ENCODE measurements at regions not wholly inside any gene's neighbourhood (a gene's known extent, or its start where the extent isn't known, plus 50 kb on each side); places are given as distances from the start of the nearest gene placed in this dataset.

DNA sequence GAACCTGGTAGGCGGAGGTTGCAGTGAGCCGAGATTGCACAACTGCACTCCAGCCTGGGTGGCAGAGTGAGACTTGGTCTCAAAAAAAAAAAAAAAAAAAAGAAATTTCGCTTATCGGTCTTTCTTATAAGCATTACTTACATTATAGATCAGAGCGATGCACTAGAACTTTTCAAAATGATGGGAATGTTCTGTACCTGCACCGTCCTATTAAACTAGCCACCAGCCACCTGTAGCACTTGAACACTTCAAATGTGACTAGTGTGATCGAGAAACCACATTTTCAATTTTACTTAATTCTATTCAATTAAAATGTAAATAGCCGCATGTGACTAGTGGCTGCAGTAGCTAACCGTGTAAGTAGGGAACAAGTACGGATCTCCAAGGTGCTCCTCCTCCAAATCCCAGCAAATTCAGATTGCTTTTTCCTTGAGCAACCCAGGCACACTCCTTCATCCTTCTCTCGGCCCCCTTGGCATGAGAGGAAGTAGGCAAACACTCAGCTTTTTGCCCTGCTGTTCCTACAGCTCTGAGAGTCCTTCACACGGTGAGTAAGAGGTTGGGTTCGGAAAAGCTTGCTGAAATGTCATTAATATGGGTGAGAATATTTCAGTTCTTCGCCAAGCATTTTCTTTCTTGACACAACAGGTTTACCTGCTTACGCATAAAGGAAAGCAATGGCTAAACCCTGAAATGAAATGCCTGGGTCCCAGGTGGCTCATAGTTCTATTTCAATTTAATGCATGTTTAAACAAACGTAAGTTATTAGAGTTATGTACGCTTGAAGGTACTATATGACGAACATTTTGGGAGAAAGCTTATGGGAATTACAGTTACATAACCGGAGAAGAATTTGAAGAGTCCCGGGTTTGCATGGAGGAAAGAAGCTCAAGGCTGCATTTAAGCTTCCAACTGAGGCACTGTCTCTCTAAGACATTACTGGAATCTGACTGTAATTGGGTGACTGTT lies 69.5 kb upstream of the HUNK start:
- ChIA-PET POLR2A (no interaction called here), CTCF (no interaction called here)
- no peaks in the 10 kb centered on the region for H3K4me1 Mint-ChIP-seq (ENCODE audit: low read depth)
- no peak overlapping the region for H3K4me3 Mint-ChIP-seq
- TF ChIP-seq, protein P1, sequence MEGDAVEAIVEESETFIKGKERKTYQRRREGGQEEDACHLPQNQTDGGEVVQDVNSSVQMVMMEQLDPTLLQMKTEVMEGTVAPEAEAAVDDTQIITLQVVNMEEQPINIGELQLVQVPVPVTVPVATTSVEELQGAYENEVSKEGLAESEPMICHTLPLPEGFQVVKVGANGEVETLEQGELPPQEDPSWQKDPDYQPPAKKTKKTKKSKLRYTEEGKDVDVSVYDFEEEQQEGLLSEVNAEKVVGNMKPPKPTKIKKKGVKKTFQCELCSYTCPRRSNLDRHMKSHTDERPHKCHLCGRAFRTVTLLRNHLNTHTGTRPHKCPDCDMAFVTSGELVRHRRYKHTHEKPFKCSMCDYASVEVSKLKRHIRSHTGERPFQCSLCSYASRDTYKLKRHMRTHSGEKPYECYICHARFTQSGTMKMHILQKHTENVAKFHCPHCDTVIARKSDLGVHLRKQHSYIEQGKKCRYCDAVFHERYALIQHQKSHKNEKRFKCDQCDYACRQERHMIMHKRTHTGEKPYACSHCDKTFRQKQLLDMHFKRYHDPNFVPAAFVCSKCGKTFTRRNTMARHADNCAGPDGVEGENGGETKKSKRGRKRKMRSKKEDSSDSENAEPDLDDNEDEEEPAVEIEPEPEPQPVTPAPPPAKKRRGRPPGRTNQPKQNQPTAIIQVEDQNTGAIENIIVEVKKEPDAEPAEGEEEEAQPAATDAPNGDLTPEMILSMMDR (IDR thresholded peaks at IDR 0.05): no peak
- no peaks in the 10 kb centered on the region for H3K36me3 Mint-ChIP-seq (ENCODE audit: low read depth)
- no peak for DNase-seq
- ATAC-seq (ENCODE audit: poor library complexity): no peak
- intact Hi-C loops (cut with DNase I, micrococcal nuclease): no loop called here
- no peaks in the 10 kb centered on the region for H3K36me3 ChIP-seq (ENCODE audit: insufficient read depth, low read length)
- H3K27me3 Mint-ChIP-seq: peaks cover 30% of the 10 kb centered on the region
- no peaks in the 10 kb centered on the region for H3K9me3 ChIP-seq (ENCODE audit: control insufficient read depth in 1 of 2, insufficient read depth in 1 of 2, low read length in 2 of 2)
- H3K27ac ChIP-seq (ENCODE audit: low read depth in 1 of 2, low read length in 2 of 2): no peak overlapping the region
- no peaks in the 10 kb centered on the region for H3K4me1 ChIP-seq (ENCODE audit: insufficient read depth, low read length)
- H3K9me3 Mint-ChIP-seq: peaks cover 6% of the 10 kb centered on the region
- H3K27me3 ChIP-seq (ENCODE audit: control insufficient read depth in 1 of 2, insufficient read depth in 2 of 2, low read length in 2 of 2): peaks cover 3 to 7% of the 10 kb centered on the region in 2 experiments
- no peak overlapping the region for H3K4me3 ChIP-seq (ENCODE audit: low read length)
- H3K27ac Mint-ChIP-seq: no peak overlapping the region

DNA sequence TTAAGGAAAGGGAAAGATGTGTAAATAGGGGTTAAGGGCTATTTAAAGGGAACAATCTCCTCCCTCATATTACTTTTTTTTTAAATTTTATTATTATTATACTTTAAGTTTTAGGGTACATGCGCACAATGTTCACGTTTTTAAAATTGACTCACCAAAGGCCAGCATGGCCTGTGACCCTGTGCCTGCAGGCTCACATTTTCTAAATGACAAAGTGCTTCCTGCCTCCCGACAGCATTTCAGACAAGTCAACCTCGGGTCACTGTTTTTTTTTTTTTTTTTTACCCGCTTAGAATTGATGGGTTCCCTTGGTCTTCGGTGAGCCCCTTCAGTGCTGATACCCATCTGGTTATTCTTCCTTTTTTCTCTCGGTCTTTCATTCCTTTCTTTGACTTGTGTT lies 70.4 kb upstream of the SCAF4 start:
- H3K27me3 Mint-ChIP-seq: peaks cover 34% of the 10 kb centered on the region

DNA sequence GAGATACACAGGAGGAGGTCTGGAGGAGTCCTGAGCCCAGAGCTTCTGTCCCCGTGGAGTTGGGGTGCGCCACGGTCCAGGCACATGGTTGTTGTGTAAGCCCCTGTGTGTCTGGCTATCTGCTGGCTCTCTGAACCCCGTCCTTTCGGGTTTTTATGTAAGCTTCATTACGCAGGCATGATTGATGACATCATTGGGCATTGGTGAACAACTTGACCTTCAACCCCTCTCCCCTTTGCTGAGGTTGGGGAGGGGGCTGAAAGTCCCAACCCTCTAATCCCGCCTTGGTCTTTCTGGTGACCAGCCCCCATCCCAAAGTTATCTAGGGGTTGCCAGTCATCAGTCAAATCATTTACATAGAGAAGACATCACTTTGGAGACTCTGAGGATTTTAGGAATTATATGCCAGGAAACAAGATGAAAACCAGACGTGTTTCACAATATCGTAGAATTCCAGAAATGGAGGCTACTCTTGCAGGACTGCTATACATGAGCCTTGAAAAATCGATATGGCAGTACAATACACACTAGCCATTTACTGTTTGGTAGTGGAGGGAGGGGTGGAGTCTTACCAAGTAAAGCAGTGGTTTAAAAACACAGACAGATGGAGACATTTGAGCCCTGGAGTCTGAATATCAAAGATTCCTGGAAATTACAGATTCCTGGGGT lies 69.8 kb upstream of the SCAF4 start:
- H3K4me1 Mint-ChIP-seq (ENCODE audit: low read depth): no peaks in the 10 kb centered on the region
- CTCF ChIA-PET: no interaction called here
- TF ChIP-seq, protein P1 (IDR thresholded peaks at IDR 0.05): no peak
- H3K27ac ChIP-seq (ENCODE audit: low read depth in 1 of 2, low read length in 2 of 2): no peak overlapping the region
- H3K4me3 ChIP-seq (ENCODE audit: low read length): no peak overlapping the region
- no peaks in the 10 kb centered on the region for H3K36me3 ChIP-seq (ENCODE audit: insufficient read depth, low read length)
- H3K27me3 Mint-ChIP-seq: peaks cover 39% of the 10 kb centered on the region
- peaks cover 6% of the 10 kb centered on the region for H3K9me3 Mint-ChIP-seq
- peaks cover 3 to 12% of the 10 kb centered on the region in 2 experiments for H3K27me3 ChIP-seq (ENCODE audit: control insufficient read depth in 1 of 2, insufficient read depth in 2 of 2, low read length in 2 of 2)
- no peaks in the 10 kb centered on the region for H3K9me3 ChIP-seq (ENCODE audit: control insufficient read depth in 1 of 2, insufficient read depth in 1 of 2, low read length in 2 of 2)
- DNase-seq (no peak), ATAC-seq (ENCODE audit: poor library complexity) (no peak)
- no peaks in the 10 kb centered on the region for H3K4me1 ChIP-seq (ENCODE audit: insufficient read depth, low read length)
- no peaks in the 10 kb centered on the region for H3K36me3 Mint-ChIP-seq (ENCODE audit: low read depth)
- H3K27ac Mint-ChIP-seq: no peak overlapping the region
- POLR2A ChIA-PET: no interaction called here
- intact Hi-C loops (cut with DNase I, micrococcal nuclease): no loop called here
- H3K4me3 Mint-ChIP-seq: no peak overlapping the region

More for the DNA sequence above, 70.4 kb upstream of the SCAF4 start:
- ChIA-PET CTCF (no interaction called here), POLR2A (no interaction called here)
- Histone ChIP-seq H3K27ac (ENCODE audit: low read depth in 1 of 2, low read length in 2 of 2) (no peak overlapping the region), H3K27me3 (ENCODE audit: control insufficient read depth in 1 of 2, insufficient read depth in 2 of 2, low read length in 2 of 2) (peaks cover 3 to 12% of the 10 kb centered on the region in 2 experiments), H3K36me3 (ENCODE audit: insufficient read depth, low read length) (no peaks in the 10 kb centered on the region), H3K4me1 (ENCODE audit: insufficient read depth, low read length) (no peaks in the 10 kb centered on the region), H3K4me3 (ENCODE audit: low read length) (no peak overlapping the region), H3K9me3 (ENCODE audit: control insufficient read depth in 1 of 2, insufficient read depth in 1 of 2, low read length in 2 of 2) (no peaks in the 10 kb centered on the region)
- Mint-ChIP-seq H3K27ac (no peak overlapping the region), H3K4me3 (no peak overlapping the region), H3K9me3 (peaks cover 6% of the 10 kb centered on the region), H3K4me1 (ENCODE audit: low read depth) (no peaks in the 10 kb centered on the region), H3K36me3 (ENCODE audit: low read depth) (no peaks in the 10 kb centered on the region)
- TF ChIP-seq, protein P1 (IDR thresholded peaks at IDR 0.05): no peak
- ATAC-seq (ENCODE audit: poor library complexity): no peak
- intact Hi-C loops (cut with DNase I, micrococcal nuclease): no loop called here
- no peak for DNase-seq

Data from CD4-positive, alpha-beta T cell (primary cell).